Activated CD4-positive, alpha-beta T cell treated with anti-CD3 and anti-CD28 coated beads for 24 hours (primary cell): ENCODE measurements at regions not wholly inside any gene's neighbourhood (a gene's known extent, or its start where the extent isn't known, plus 50 kb on each side); places are given as distances from the start of the nearest gene placed in this dataset.

ENCODE experiments used
- DNase-seq, 2 donors: peaks; one replicate each; pipeline ENCODE4 v3.0.0-alpha.2; 2020; ENCODE audit warnings: low read depth in 2 of 2

DNA sequence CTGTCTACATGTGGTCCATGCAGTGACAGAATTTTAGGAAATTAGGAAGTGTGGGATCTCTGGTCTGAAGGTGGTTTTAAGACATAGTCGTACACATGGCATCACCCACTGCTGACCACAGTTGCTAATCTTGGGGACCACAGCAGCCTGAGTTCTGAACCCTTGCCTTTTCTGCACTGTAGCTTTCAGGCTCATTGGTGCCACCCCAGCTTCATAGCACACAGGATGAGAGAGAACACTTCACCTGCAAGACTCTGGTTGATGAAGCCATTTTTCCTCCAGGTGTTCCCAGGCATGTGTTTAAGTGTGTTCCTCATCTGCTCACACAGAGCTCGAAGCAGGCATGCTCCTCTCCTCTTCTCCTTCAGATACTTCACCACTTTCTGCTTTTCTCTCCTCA lies 68.2 kb upstream of the S1PR3 start:
- DNase-seq: no peak

GRCh38 chr9:88923653-88924288 lies 67.5 kb upstream of the S1PR3 start:
- DNase-seq: no peak

DNA sequence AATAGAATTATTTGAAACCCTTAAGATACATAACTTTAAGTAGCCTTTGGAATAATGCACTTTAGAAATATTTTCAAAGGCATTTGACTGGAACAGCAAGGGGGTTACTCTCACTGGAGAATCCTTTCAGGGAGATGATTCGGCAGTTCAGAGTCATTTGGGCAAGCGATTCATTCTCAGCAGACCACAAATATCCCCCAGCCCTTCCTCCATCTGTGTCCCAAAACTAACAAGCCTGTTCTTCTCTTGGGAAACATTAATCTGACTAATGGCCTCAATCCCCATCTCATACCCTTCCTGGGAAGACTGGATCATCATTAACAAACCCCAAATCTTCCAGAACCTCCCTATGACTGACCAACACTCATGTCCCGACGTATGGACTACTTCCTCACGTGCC lies 65.8 kb upstream of the S1PR3 start:
- no peak for DNase-seq

DNA sequence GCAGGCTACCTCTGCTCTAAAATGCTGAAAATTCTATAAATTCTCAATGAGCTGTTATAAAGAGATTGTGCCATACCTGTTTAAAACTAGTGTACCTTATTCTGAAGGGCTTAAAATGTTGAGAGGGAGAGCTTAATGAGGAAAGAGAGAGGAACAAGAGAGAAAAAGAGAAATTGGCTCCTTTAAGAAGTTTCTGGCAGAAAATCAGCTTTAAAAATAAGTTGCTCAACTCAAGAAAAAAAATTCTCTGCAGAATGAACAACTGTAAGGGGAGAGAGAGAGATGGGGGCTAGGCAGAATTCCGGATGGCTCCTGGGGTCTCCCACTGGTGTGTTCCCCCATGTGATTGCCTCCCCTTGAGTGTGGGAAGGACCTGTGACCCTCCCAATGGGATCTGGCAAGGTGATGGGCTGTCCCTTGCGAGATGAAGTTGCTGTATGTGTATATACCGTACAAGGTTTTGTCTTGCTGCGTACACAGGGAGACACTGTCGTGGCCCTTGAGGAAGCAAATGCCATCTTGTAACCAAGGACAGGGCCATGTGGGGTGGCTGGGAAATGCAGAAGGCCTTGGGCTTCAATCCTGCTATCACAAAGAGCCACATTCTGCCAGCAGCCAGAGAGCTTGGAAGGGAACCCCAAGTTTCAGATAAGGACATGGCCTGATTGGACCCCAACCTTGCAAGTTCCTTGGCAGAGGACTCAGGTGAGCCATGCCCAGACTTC lies 64.3 kb upstream of the S1PR3 start:
- no peak for DNase-seq

GRCh38 chr9:88927510-88927909 lies 63.8 kb upstream of the S1PR3 start:
- DNase-seq: no peak

DNA sequence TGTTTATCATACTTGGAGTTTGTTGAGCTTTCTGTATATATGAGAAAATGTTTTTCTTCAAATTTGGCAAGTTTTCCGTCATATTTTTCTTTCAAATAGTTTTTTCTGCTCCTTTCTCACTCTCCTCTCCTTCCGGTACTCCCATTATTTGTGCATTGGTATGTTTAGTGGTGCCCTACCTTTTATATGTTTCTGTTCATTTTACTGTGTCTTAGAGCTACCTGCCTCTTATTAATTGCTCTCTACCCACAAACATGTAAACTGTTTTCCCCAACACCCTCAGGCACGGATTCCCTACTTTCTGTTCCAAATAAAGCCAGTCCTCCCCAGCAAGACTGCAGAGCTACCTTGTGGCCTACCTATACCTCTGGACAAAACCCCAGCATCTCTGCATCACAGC lies 60.6 kb upstream of the S1PR3 start:
- DNase-seq: no peak

- no peak for DNase-seq
These were observed 58.5 kb upstream of the S1PR3 start for GRCh38 chr9:88932766-88933165.

GRCh38 chr9:88933607-88934379 lies 57.5 kb upstream of the S1PR3 start:
- no peak for DNase-seq

- DNase-seq: no peak
These were observed 56.3 kb upstream of the S1PR3 start for GRCh38 chr9:88934876-88935535.

GRCh38 chr9:88936132-88936531 lies 55.1 kb upstream of the S1PR3 start:
- DNase-seq: no peak

GRCh38 chr9:88936668-88937067 lies 54.6 kb upstream of the S1PR3 start:
- no peak for DNase-seq

DNA sequence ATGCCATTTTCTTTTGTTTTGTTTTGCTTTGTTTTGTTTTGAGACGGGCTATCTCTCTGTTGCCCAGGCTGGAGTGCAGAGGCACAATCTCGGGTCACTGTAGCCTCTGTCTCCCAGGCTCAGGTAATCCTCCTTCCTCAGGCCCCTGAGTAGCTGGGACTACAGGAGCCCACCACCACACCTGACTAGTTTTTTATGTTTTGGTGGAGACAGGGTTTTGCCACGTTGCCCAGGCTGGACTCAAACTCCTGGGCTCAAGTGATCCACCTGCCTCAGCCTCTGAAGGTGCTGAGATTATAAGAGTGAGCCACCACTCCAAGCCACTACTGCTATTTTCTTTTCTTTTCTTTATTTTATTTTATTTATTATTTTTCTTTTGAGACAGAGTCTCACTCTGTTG lies 54.0 kb upstream of the S1PR3 start:
- no peak for DNase-seq

DNA sequence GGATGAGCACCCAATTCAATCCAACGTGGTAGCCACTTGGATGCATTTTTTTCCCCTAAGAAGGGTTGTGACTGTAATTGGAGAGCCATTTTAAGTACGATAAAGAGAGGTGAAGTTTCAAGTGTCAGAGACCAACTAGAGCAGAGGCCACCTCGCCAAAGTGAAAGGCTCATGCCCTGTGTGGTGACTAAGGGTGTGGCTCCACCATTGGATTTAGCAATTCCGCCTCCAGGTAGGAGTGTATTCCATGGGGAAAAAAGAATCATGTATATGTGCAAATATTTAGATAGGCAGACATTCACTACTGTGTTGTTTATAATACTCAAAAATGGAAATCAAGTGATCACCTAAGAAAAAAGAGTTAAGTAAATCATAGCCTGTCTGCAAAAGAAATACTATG lies 53.1 kb upstream of the S1PR3 start:
- DNase-seq: no peak
